Heart right ventricle (tissue), 16 donors: ENCODE measurements at regions not wholly inside any gene's neighbourhood (a gene's known extent, or its start where the extent isn't known, plus 50 kb on each side); places are given as distances from the start of the nearest gene placed in this dataset.

ENCODE experiments used
- ATAC-seq, 8 donors: fragments of 200-7000 bp; cut with Tn5 transposase; one replicate each; pipeline ENCODE4 v1.9.1; 2020; ENCODE audit warnings: mild to moderate bottlenecking in 8 of 8, moderate library complexity in 8 of 8, moderate number of reproducible peaks in 1 of 8
- DNase-seq, 2 donors: peaks; one replicate each; pipeline ENCODE4 v3.0.0-alpha.2; 2020
- H3K27ac ChIP-seq, 10 donors: fragments of 200-600 bp; sonication (generic) in 2 of 10; one replicate each; pipeline versions ENCODE4 v1.5.0 to v1.8.0; 2020 to 2022; ENCODE audit warnings: mild to moderate bottlenecking in 3 of 10
- H3K27me3 ChIP-seq, 7 donors: fragments of 200-600 bp; one replicate each; pipeline ENCODE4 v1.8.0; 2021 to 2022; ENCODE audit warnings: mild to moderate bottlenecking in 2 of 7
- H3K36me3 ChIP-seq, 9 donors: fragments of 200-600 bp; sonication (generic) in 1 of 9; one replicate each; pipeline versions ENCODE4 v1.5.0 to v1.8.0; 2020 to 2022; ENCODE audit warnings: mild to moderate bottlenecking in 2 of 9
- H3K4me1 ChIP-seq, 9 donors: fragments of 200-600 bp; sonication (generic) in 1 of 9; one replicate each; pipeline versions ENCODE4 v1.5.0 to v1.8.0; 2020 to 2022; ENCODE audit warnings: mild to moderate bottlenecking in 4 of 9
- H3K4me3 ChIP-seq, 10 donors: fragments of 200-600 bp; sonication (generic) in 2 of 10; one replicate each; pipeline versions ENCODE4 v1.5.0 to v1.8.0; 2020 to 2022; ENCODE audit warnings: mild to moderate bottlenecking in 7 of 10, moderate library complexity in 2 of 10
- H3K9me3 ChIP-seq, 11 donors: fragments of 200-600 bp in 10 of 11; sonication (generic) in 2 of 11; one replicate each; pipeline versions ENCODE4 v1.5.0 to v1.8.0; 2013 to 2022; ENCODE audit warnings: mild to moderate bottlenecking in 2 of 11, control low read depth in 1 of 11, moderate library complexity in 1 of 11
- CTCF ChIP-seq, 9 donors: fragments of 200-600 bp; sonication (generic) in 2 of 9; IDR thresholded peaks; one replicate each; pipeline versions ENCODE4 v1.5.0 to v1.8.0; 2021 to 2022; ENCODE audit warnings: antibody characterized with exemption in 9 of 9, mild to moderate bottlenecking in 5 of 9, moderate library complexity in 1 of 9
- WGBS, 2 donors: extraction: QIAGEN DNeasy Blood & Tissue Kit; methylation state at CpG; one replicate each; pipeline ENCODE4 v1.1.7; 2013; ENCODE audit warnings: inconsistent platforms in 1 of 2; 5-methylcytosine and 5-hydroxymethylcytosine counted together
- intact Hi-C, 10 donors: fragments of 100-400 bp; cut with DNase I; formaldehyde crosslinking; loops; one replicate each; pipeline versions ENCODE4 v1.11.1 to v1.14.2; 2022
- donor health status: Arrhythmogenic right ventricular cardiomyopathy.
- donor health status: ischemic (EF 13 %, LVEDD 7.1; RV severe dilation, severe dysfunction).
- donor health status: healthy with polysubstance abuse.
- donor health status: DM: no; HTN: yes; CAD: no.
- donor health status: DM: no; HTN: no; CAD: no.
- donor health status: ischemic (EF 25% LVEDD 6.9; RV normal size, moderate dysfunction).
- donor health status: ischemic (EF 25% LVEDD 5.7; RV mildly dilated, moderate dysfunction).
- donor health status: healthy.
- donor health status: DM: yes; HTN: yes; CAD: no.
- donor health status: Ischemic cardiomyopathy.
- donor health status: ischemic (EF 35%, LVEDD 5.7; RV mildly dilated, moderate dysfunction).
- donor health status: nonischemic (EF 11% LVEDD 7.7; RV severe dilation, severe dysfunction).
- donor health status: DM: yes; HTN: yes; CAD: no.
- donor health status: PGD.
- donor health status: ischemic (EF 29% LVEDD 5.4; RV normal size, mild dysfunction).
- donor health status: nonischemic (EF 23%, LVEDD 6.1; RV moderate dilation, normal function).

- H3K27me3 ChIP-seq: no peaks in the 10 kb centered on the region
- H3K4me1 ChIP-seq: no peaks in the 10 kb centered on the region
- 62 to 65% methylated on average over 2 of the region's 2 CpGs for WGBS, 2 donors
- no peaks in the 10 kb centered on the region for H3K9me3 ChIP-seq
- no peak for DNase-seq
- TF ChIP-seq CTCF (IDR thresholded peaks at IDR 0.05): no peak
- H3K4me3 ChIP-seq: no peak overlapping the region
- H3K36me3 ChIP-seq: no peaks in the 10 kb centered on the region
- intact Hi-C loops: no loop called here
- H3K27ac ChIP-seq: no peak overlapping the region
- no peak for ATAC-seq
These were observed 436.4 kb upstream of the ONECUT1 start for GRCh38 chr15:53226559-53226958.

- TF ChIP-seq CTCF (IDR thresholded peaks at IDR 0.05): no peak
- H3K4me1 ChIP-seq: no peaks in the 10 kb centered on the region
These were observed 435.6 kb upstream of the ONECUT1 start for GRCh38 chr15:53225781-53226180.

GRCh38 chr15:53224371-53224770 lies 434.2 kb upstream of the ONECUT1 start:
- DNase-seq (no peak), ATAC-seq (no peak)
- intact Hi-C loops: no loop called here
- no peaks in the 10 kb centered on the region for H3K9me3 ChIP-seq
- no peaks in the 10 kb centered on the region for H3K4me1 ChIP-seq
- H3K36me3 ChIP-seq: no peaks in the 10 kb centered on the region
- H3K27me3 ChIP-seq: no peaks in the 10 kb centered on the region
- no peak overlapping the region for H3K4me3 ChIP-seq
- no peak overlapping the region for H3K27ac ChIP-seq
- no peak for TF ChIP-seq CTCF (IDR thresholded peaks at IDR 0.05)

More at GRCh38 chr15:53225781-53226180, 435.6 kb upstream of the ONECUT1 start:
- WGBS, 2 donors: 74% methylated on average over 3 of the region's 3 CpGs
- Histone ChIP-seq H3K36me3 (no peaks in the 10 kb centered on the region), H3K9me3 (no peaks in the 10 kb centered on the region), H3K27ac (no peak overlapping the region), H3K4me3 (no peak overlapping the region), H3K27me3 (no peaks in the 10 kb centered on the region)
- intact Hi-C loops: no loop called here
- DNase-seq (no peak), ATAC-seq (no peak)

GRCh38 chr15:53223815-53224214 lies 433.7 kb upstream of the ONECUT1 start:
- no peak for DNase-seq
- no peaks in the 10 kb centered on the region for H3K9me3 ChIP-seq
- no peak for ATAC-seq
- H3K36me3 ChIP-seq: no peaks in the 10 kb centered on the region
- intact Hi-C loops: no loop called here
- H3K27ac ChIP-seq: no peak overlapping the region
- no peaks in the 10 kb centered on the region for H3K27me3 ChIP-seq
- TF ChIP-seq CTCF (IDR thresholded peaks at IDR 0.05): no peak
- H3K4me1 ChIP-seq: no peaks in the 10 kb centered on the region
- no peak overlapping the region for H3K4me3 ChIP-seq
- WGBS, 2 donors: 91 to 96% methylated on average over 1 of the region's 1 CpG
